Upper lobe of right lung (tissue), 1 donor: ENCODE measurements at regions not wholly inside any gene's neighbourhood (a gene's known extent, or its start where the extent isn't known, plus 50 kb on each side); places are given as distances from the start of the nearest gene placed in this dataset.
"Not testable (repeated sequence)": the region's sequence is repeated elsewhere in the genome, so short reads cannot be mapped to it uniquely, and the experiment has no call there.

Experiments used
- ATAC-seq: fragments of 200-7000 bp; cut with Tn5 transposase; one replicate; pipeline ENCODE4 v1.9.1; 2020; ENCODE audit warnings: mild to moderate bottlenecking, moderate library complexity
- DNase-seq: peaks from one replicate; pipeline ENCODE4 v3.0.0-alpha.2; 2020
- H3K27ac ChIP-seq: fragments of 200-600 bp; one replicate; pipeline ENCODE4 v1.8.0; 2022
- H3K27me3 ChIP-seq: fragments of 200-600 bp; one replicate; pipeline ENCODE4 v1.8.0; 2022; ENCODE audit warnings: mild to moderate bottlenecking
- H3K36me3 ChIP-seq: fragments of 200-600 bp; one replicate; pipeline ENCODE4 v1.8.0; 2022
- H3K4me1 ChIP-seq: fragments of 200-600 bp; one replicate; pipeline ENCODE4 v1.8.0; 2022
- H3K4me3 ChIP-seq: fragments of 200-600 bp; one replicate; pipeline ENCODE4 v1.8.0; 2022; ENCODE audit warnings: mild to moderate bottlenecking
- H3K9me3 ChIP-seq: fragments of 200-600 bp; one replicate; pipeline ENCODE4 v1.8.0; 2022
- CTCF ChIP-seq: fragments of 200-600 bp; IDR thresholded peaks from one replicate; pipeline ENCODE4 v1.8.0; 2022; ENCODE audit warnings: antibody characterized with exemption
- intact Hi-C: fragments of 100-400 bp; cut with DNase I; formaldehyde crosslinking; loops from one replicate; pipeline ENCODE4 v1.11.0; 2022
- donor health status: DM: no; HTN: yes; CAD: no; lungs with severe emphysema.

GRCh38 chr2:82996217-82996616 lies 1462.9 kb downstream of the SUCLG1 start:
- Histone ChIP-seq H3K4me3 (no peak overlapping the region), H3K27me3 (no peaks in the 10 kb centered on the region), H3K27ac (no peak overlapping the region), H3K9me3 (no peaks in the 10 kb centered on the region), H3K36me3 (no peaks in the 10 kb centered on the region), H3K4me1 (no peaks in the 10 kb centered on the region)
- ATAC-seq: no peak
- intact Hi-C loops: no loop called here
- no peak for DNase-seq
- TF ChIP-seq CTCF: no peak

- TF ChIP-seq CTCF: no peak
- intact Hi-C loops: no loop called here
These were observed 1464.9 kb downstream of the SUCLG1 start for GRCh38 chr2:82994151-82994550.

GRCh38 chr2:82993609-82994008 lies 1465.5 kb downstream of the SUCLG1 start:
- no peak for TF ChIP-seq CTCF
- Histone ChIP-seq H3K4me1 (no peaks in the 10 kb centered on the region), H3K27ac (no peak overlapping the region), H3K27me3 (no peaks in the 10 kb centered on the region), H3K36me3 (no peaks in the 10 kb centered on the region), H3K4me3 (no peak overlapping the region), H3K9me3 (no peaks in the 10 kb centered on the region)
- intact Hi-C loops: no loop called here
- no peak for DNase-seq
- no peak for ATAC-seq

More at GRCh38 chr2:82994151-82994550, 1464.9 kb downstream of the SUCLG1 start:
- Histone ChIP-seq H3K27ac (no peak overlapping the region), H3K9me3 (no peaks in the 10 kb centered on the region), H3K27me3 (no peaks in the 10 kb centered on the region), H3K4me1 (no peaks in the 10 kb centered on the region), H3K4me3 (no peak overlapping the region), H3K36me3 (no peaks in the 10 kb centered on the region)
- no peak for DNase-seq
- ATAC-seq: no peak

GRCh38 chr2:82992968-82993367 lies 1466.1 kb downstream of the SUCLG1 start:
- ATAC-seq (no peak), DNase-seq (no peak)
- Histone ChIP-seq H3K4me1 (no peaks in the 10 kb centered on the region), H3K36me3 (no peaks in the 10 kb centered on the region), H3K4me3 (no peak overlapping the region), H3K27ac (no peak overlapping the region), H3K27me3 (no peaks in the 10 kb centered on the region), H3K9me3 (no peaks in the 10 kb centered on the region)
- no peak for TF ChIP-seq CTCF
- intact Hi-C loops: no loop called here

- ATAC-seq, H3K4me3 ChIP-seq, intact Hi-C loops, H3K9me3 ChIP-seq, H3K27me3 ChIP-seq, DNase-seq, H3K36me3 ChIP-seq, H3K4me1 ChIP-seq, H3K27ac ChIP-seq: not testable (repeated sequence)
These were observed 1471.4 kb downstream of the SUCLG1 start for GRCh38 chr2:82987706-82988105.

GRCh38 chr2:82986899-82987298 lies 1472.2 kb downstream of the SUCLG1 start:
- H3K4me1 ChIP-seq: no peaks in the 10 kb centered on the region
- H3K36me3 ChIP-seq: no peaks in the 10 kb centered on the region
- no peaks in the 10 kb centered on the region for H3K9me3 ChIP-seq
- no peak for DNase-seq
- H3K27ac ChIP-seq: no peak overlapping the region
- no peaks in the 10 kb centered on the region for H3K27me3 ChIP-seq
- ATAC-seq: no peak
- intact Hi-C loops: no loop called here
- no peak for TF ChIP-seq CTCF
- no peak overlapping the region for H3K4me3 ChIP-seq
